ENCODE measurements at regions not wholly inside any gene's neighbourhood (a gene's known extent, or its start where the extent isn't known, plus 50 kb on each side); places are given as distances from the start of the nearest gene placed in this dataset.
"Not testable (repeated sequence)": the region's sequence is repeated elsewhere in the genome, so short reads cannot be mapped to it uniquely, and the experiment has no call there.

- TF ChIP-seq, protein P1, sequence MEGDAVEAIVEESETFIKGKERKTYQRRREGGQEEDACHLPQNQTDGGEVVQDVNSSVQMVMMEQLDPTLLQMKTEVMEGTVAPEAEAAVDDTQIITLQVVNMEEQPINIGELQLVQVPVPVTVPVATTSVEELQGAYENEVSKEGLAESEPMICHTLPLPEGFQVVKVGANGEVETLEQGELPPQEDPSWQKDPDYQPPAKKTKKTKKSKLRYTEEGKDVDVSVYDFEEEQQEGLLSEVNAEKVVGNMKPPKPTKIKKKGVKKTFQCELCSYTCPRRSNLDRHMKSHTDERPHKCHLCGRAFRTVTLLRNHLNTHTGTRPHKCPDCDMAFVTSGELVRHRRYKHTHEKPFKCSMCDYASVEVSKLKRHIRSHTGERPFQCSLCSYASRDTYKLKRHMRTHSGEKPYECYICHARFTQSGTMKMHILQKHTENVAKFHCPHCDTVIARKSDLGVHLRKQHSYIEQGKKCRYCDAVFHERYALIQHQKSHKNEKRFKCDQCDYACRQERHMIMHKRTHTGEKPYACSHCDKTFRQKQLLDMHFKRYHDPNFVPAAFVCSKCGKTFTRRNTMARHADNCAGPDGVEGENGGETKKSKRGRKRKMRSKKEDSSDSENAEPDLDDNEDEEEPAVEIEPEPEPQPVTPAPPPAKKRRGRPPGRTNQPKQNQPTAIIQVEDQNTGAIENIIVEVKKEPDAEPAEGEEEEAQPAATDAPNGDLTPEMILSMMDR (IDR thresholded peaks at IDR 0.05; ENCODE audit: low read depth, low read length), result not testable (repeated sequence)
- not testable (repeated sequence) for TF ChIP-seq EZH2phosphoT487 (IDR thresholded peaks at IDR 0.05; ENCODE audit: low read depth)
These were observed 353.4 kb upstream of the PSMD7 start for GRCh38 chr16:73943184-73943583.
